Activated T-cell treated with anti-CD3 and anti-CD28 coated beads, Interleukin-2, amount 50 U/mL, for 72 hours (primary cell): ENCODE measurements at regions not wholly inside any gene's neighbourhood (a gene's known extent, or its start where the extent isn't known, plus 50 kb on each side); places are given as distances from the start of the nearest gene placed in this dataset.
"Not testable (repeated sequence)": the region's sequence is repeated elsewhere in the genome, so short reads cannot be mapped to it uniquely, and the experiment has no call there.

ENCODE experiments used
- ATAC-seq, 2 donors: fragments of 150-1000 bp; cut with Tn5 transposase; replicated peaks in 1 of 2; 2 replicates each; pipeline ENCODE4 v1.10.0; 2021; ENCODE audit warnings: moderate library complexity in 2 of 2, mild to moderate bottlenecking in 1 of 2
- DNase-seq, 2 donors: peaks; one replicate each; pipeline ENCODE4 v3.0.0; 2021 to 2022; ENCODE audit warnings: mixed read lengths in 1 of 2
- H3K27ac Mint-ChIP-seq: one replicate; pipeline ENCODE4 v1.8.0; 2022; ENCODE audit warnings: mild to moderate bottlenecking, moderate library complexity, mixed read lengths
- H3K27me3 Mint-ChIP-seq: one replicate; pipeline ENCODE4 v1.8.0; 2022; ENCODE audit warnings: low read depth, mixed read lengths
- H3K36me3 Mint-ChIP-seq, 2 donors: one replicate each; pipeline ENCODE4 v1.8.0; 2022; ENCODE audit warnings: mixed read lengths in 2 of 2, mild to moderate bottlenecking in 1 of 2; ENCODE audit not compliant: insufficient read depth in 2 of 2
- H3K4me1 Mint-ChIP-seq: one replicate; pipeline ENCODE4 v1.8.0; 2022; ENCODE audit warnings: low read depth, mixed read lengths
- H3K4me3 Mint-ChIP-seq, 2 donors: one replicate each; pipeline ENCODE4 v1.8.0; 2022; ENCODE audit warnings: mild to moderate bottlenecking in 2 of 2, mixed read lengths in 2 of 2, moderate library complexity in 2 of 2
- H3K9me3 Mint-ChIP-seq, 2 donors: one replicate each; pipeline ENCODE4 v1.8.0; 2022; ENCODE audit warnings: mixed read lengths in 2 of 2

GRCh38 chr21:27979446-27979845, 1012.6 kb upstream of the ADAMTS5 start:
- H3K27me3 Mint-ChIP-seq, ATAC-seq, H3K4me3 Mint-ChIP-seq, H3K9me3 Mint-ChIP-seq, H3K36me3 Mint-ChIP-seq, DNase-seq, H3K4me1 Mint-ChIP-seq, H3K27ac Mint-ChIP-seq: not testable (repeated sequence)

DNA sequence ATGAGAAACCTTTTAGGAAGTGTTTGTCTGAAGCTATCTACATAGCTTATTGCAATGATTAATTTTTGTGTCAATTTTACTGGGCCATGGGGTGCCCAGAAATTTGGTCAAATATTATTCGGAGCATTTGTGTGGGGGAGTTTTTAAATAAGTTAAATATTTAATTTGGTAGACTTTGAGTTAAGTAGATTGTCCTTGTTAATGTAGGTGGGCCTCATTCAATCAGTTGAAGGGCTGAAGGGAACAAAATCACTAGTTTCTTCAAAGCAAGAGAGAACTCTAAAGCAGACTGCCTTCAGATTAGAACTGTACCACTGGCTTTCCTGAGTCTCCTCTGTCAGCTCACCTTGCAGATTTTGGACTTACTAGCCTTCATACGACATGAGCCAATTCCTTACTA, 1008.6 kb upstream of the ADAMTS5 start:
- Mint-ChIP-seq H3K9me3 (peaks cover 3% of the 10 kb centered on the region in 2 donors), H3K36me3 (no peaks in the 10 kb centered on the region), H3K27ac (no peak overlapping the region), H3K4me3 (no peak overlapping the region), H3K4me1 (no peaks in the 10 kb centered on the region), H3K27me3 (no peaks in the 10 kb centered on the region)
- DNase-seq (no peak), ATAC-seq (no peak)

GRCh38 chr21:27974152-27974551, 1007.3 kb upstream of the ADAMTS5 start:
- H3K4me1 Mint-ChIP-seq, ATAC-seq, H3K27ac Mint-ChIP-seq, DNase-seq, H3K27me3 Mint-ChIP-seq, H3K36me3 Mint-ChIP-seq, H3K9me3 Mint-ChIP-seq, H3K4me3 Mint-ChIP-seq: not testable (repeated sequence)

DNA sequence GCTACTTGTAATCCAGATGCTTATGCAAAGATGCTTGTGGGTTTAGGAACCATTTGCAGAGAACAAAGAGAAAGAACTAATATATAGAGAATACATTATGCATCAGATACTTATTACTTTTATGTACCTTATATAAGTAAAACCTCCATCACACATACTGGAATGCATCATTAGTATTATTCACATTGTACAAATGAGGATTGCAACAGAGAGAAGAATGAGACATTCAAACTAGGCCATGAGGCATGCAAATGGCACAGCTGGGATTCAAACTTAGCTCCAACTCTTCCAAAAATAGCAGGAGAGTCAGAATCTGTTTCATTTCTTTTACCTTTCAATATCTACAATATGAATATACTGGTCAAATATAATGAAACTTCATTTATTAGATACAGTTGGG, 1001.4 kb upstream of the ADAMTS5 start:
- not testable (repeated sequence) for ATAC-seq, H3K36me3 Mint-ChIP-seq, H3K4me3 Mint-ChIP-seq, H3K4me1 Mint-ChIP-seq, H3K9me3 Mint-ChIP-seq, H3K27ac Mint-ChIP-seq, H3K27me3 Mint-ChIP-seq, DNase-seq

GRCh38 chr21:27954543-27955165, 987.8 kb upstream of the ADAMTS5 start:
- H3K27ac Mint-ChIP-seq, result no peak overlapping the region
- no peak overlapping the region for H3K4me3 Mint-ChIP-seq
- H3K36me3 Mint-ChIP-seq, result no peaks in the 10 kb centered on the region
- no peaks in the 10 kb centered on the region for H3K27me3 Mint-ChIP-seq
- ATAC-seq (no peak), DNase-seq (no peak)
- no peaks in the 10 kb centered on the region for H3K9me3 Mint-ChIP-seq
- no peaks in the 10 kb centered on the region for H3K4me1 Mint-ChIP-seq

DNA sequence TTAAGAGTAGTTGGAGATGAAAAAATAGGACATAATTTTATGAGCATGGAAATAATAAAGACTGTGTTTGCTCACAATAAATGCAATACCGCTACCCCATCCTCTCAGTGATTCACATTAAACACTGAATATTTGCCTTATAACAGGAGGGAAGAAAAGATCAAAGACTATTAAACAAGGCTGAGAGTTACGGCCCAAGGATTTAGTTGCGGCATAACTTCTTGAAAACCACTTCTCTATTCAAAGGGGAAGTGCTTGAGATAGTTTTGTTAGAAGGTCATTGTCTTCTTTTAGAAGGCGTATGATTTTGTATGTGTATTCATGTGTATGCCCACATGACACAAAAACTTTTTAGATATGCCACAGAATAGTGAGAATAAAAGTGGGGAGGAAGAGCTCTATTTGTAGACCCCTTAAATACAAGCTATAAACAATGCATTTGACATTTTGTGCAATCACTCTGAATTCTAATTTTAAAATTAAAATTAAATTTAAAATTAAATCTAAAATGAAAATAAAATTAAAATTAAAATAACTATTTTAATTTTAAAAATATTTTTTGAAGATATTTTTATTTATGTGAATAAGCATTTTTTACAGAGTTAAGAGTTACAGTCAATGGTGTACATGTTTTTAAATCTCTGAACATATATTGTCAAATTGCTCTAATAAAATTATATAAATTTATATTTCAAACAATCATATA, 986.6 kb upstream of the ADAMTS5 start:
- no peak overlapping the region for H3K27ac Mint-ChIP-seq

GRCh38 chr21:27949093-27949492, 982.2 kb upstream of the ADAMTS5 start:
- not testable (repeated sequence) for H3K27ac Mint-ChIP-seq, DNase-seq, ATAC-seq, H3K36me3 Mint-ChIP-seq, H3K9me3 Mint-ChIP-seq, H3K4me1 Mint-ChIP-seq, H3K27me3 Mint-ChIP-seq, H3K4me3 Mint-ChIP-seq

More for the DNA sequence above, 986.6 kb upstream of the ADAMTS5 start:
- H3K9me3 Mint-ChIP-seq, result peaks cover 0 to 2% of the 10 kb centered on the region in 2 donors
- no peaks in the 10 kb centered on the region for H3K36me3 Mint-ChIP-seq
- H3K4me1 Mint-ChIP-seq, result no peaks in the 10 kb centered on the region
- DNase-seq (no peak), ATAC-seq (no peak)
- H3K4me3 Mint-ChIP-seq, result no peak overlapping the region
- H3K27me3 Mint-ChIP-seq, result no peaks in the 10 kb centered on the region

DNA sequence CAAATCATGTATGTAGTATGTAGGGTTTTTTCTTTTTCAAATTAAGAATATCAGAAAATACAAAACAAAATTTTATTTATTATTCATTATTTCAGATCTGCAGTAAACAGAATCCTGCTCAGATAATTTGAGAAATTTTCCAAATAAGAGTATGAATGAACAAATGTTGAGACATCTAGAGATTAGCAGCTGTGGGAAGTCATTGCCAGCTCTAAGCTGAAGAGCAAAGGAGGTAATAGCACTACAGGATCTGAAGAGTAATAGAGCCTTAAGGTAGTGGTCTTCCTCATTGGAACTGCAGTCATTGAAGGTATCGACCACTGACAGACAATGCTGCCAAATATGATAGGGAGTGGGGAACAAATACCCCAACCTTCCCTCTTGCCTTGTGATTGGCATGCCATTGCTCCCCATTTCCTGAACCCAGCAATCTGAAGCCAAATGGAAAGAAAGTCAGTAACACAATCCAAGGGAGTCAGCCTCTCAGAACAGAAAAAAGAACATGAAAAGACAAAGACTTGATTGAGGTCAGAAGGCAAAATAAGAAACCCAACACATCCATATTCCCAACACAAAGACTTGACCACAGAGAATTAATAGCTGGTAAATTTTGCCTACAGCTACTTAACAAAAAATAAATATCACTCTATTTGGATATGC, 963.4 kb upstream of the ADAMTS5 start:
- H3K4me1 Mint-ChIP-seq, H3K27me3 Mint-ChIP-seq, DNase-seq, H3K36me3 Mint-ChIP-seq, H3K9me3 Mint-ChIP-seq, H3K4me3 Mint-ChIP-seq, ATAC-seq, H3K27ac Mint-ChIP-seq: not testable (repeated sequence)

- H3K36me3 Mint-ChIP-seq, H3K27me3 Mint-ChIP-seq, ATAC-seq, H3K4me1 Mint-ChIP-seq, DNase-seq, H3K27ac Mint-ChIP-seq, H3K4me3 Mint-ChIP-seq, H3K9me3 Mint-ChIP-seq: not testable (repeated sequence)
These were observed 962.3 kb upstream of the ADAMTS5 start for GRCh38 chr21:27929179-27929578.

DNA sequence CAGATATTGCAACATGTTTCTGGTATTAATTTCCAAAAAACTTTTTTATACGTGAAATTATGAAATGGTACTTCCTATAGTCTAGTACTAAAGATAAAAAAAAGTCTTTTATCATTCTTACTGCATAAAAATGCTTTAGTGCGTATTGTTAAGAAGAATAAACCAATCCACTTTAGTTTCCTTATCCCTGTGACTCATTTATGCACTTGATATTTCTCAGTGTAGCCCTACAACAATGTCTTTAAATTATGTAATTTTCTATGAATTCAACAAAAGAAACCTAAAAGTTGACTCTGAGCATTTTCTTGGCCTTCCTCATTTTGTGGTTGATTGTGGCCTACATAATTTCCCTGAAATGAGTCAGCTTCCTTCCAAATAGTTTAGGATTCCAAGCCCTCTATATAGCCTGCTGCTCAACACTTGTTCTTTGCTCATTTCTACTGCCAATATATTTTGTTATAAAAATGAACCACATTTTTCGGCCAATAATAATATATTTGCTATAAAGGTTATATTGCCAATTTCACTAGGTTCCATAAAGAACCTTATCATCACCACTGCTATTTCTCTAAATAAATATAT, 961.7 kb upstream of the ADAMTS5 start:
- H3K27ac Mint-ChIP-seq, DNase-seq, H3K27me3 Mint-ChIP-seq, H3K9me3 Mint-ChIP-seq, H3K4me1 Mint-ChIP-seq, H3K4me3 Mint-ChIP-seq, H3K36me3 Mint-ChIP-seq, ATAC-seq: not testable (repeated sequence)

GRCh38 chr21:27921421-27921820, 954.5 kb upstream of the ADAMTS5 start:
- H3K36me3 Mint-ChIP-seq, H3K27ac Mint-ChIP-seq, H3K27me3 Mint-ChIP-seq, H3K4me3 Mint-ChIP-seq, H3K4me1 Mint-ChIP-seq, DNase-seq, H3K9me3 Mint-ChIP-seq, ATAC-seq: not testable (repeated sequence)

DNA sequence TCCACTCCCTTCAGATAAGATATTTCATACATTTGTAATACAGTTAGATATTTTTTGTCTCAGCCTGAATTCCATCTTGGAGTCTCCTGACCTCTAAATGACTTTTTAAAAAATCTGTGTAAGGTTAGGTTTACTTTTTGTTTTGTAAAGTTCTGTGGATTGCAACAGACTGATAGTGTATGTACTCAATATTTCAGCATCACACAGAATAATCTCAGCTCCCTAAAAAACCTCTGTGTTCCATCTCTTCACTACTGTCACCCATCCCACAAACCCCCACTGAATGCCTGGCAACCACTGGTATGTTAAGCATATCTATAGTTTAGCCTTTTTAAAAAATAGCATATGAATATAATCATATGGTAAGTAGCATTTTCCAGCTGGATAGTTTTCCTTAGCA, 951.1 kb upstream of the ADAMTS5 start:
- not testable (repeated sequence) for DNase-seq, H3K4me1 Mint-ChIP-seq, ATAC-seq, H3K36me3 Mint-ChIP-seq, H3K4me3 Mint-ChIP-seq, H3K27ac Mint-ChIP-seq, H3K27me3 Mint-ChIP-seq
- peaks cover 7 to 11% of the 10 kb centered on the region in 2 donors for H3K9me3 Mint-ChIP-seq

- H3K9me3 Mint-ChIP-seq, H3K4me1 Mint-ChIP-seq, DNase-seq, ATAC-seq, H3K27ac Mint-ChIP-seq, H3K36me3 Mint-ChIP-seq, H3K27me3 Mint-ChIP-seq, H3K4me3 Mint-ChIP-seq: not testable (repeated sequence)
These were observed 949.4 kb upstream of the ADAMTS5 start for GRCh38 chr21:27916326-27916725.
